ENCODE measurements at regions not wholly inside any gene's neighbourhood (a gene's known extent, or its start where the extent isn't known, plus 50 kb on each side); places are given as distances from the start of the nearest gene placed in this dataset.

- no peak for TF ChIP-seq CHD7 (IDR thresholded peaks at IDR 0.05; ENCODE audit: insufficient replicate concordance, low read length)
- TF ChIP-seq TEAD4 (IDR thresholded peaks at IDR 0.05; ENCODE audit: low read depth, low read length) = no peak
- TF ChIP-seq ASH2L (IDR thresholded peaks at IDR 0.05; ENCODE audit: low read length) = no peak
These were observed 293.6 kb upstream of the SLC24A2 start (continued) for GRCh38 chr9:20082406-20082805.

Measured in H1 (cell line).